DOHH2 (cell line): ENCODE measurements at regions not wholly inside any gene's neighbourhood (a gene's known extent, or its start where the extent isn't known, plus 50 kb on each side); places are given as distances from the start of the nearest gene placed in this dataset.

Experiments
- CTCF ChIP-seq: fragments of 200-600 bp; sonication (generic); IDR thresholded peaks from one replicate; pipeline ENCODE4 v1.5.1; 2014; ENCODE audit warnings: antibody characterized with exemption, mild to moderate bottlenecking, low read depth, low read length; ENCODE audit not compliant: poor library complexity, severe bottlenecking
- EZH2phosphoT487 ChIP-seq: fragments of 200-600 bp; sonication (generic); IDR thresholded peaks from 2 replicates; pipeline ENCODE4 v1.6.1; 2017; ENCODE audit warnings: borderline replicate concordance, mild to moderate bottlenecking, antibody characterized with exemption, low read length, moderate library complexity, mixed read lengths

- TF ChIP-seq CTCF = no peak
- TF ChIP-seq EZH2phosphoT487 = no peak
Observed at GRCh38 chr6:120157873-120158272, 808.3 kb upstream of the MAN1A1 start.
